AG20443 (cell line): ENCODE measurements at regions not wholly inside any gene's neighbourhood (a gene's known extent, or its start where the extent isn't known, plus 50 kb on each side); places are given as distances from the start of the nearest gene placed in this dataset.
"Not testable (repeated sequence)": the region's sequence is repeated elsewhere in the genome, so short reads cannot be mapped to it uniquely, and the experiment has no call there.

Source experiments
- DNase-seq: peaks from one replicate; pipeline ENCODE4 v3.0.0; 2012; ENCODE audit warnings: low spot score, mixed read lengths

GRCh38 chr4:60890743-60891142 is 309.4 kb upstream of the ADGRL3 start:
- no peak for DNase-seq

DNA sequence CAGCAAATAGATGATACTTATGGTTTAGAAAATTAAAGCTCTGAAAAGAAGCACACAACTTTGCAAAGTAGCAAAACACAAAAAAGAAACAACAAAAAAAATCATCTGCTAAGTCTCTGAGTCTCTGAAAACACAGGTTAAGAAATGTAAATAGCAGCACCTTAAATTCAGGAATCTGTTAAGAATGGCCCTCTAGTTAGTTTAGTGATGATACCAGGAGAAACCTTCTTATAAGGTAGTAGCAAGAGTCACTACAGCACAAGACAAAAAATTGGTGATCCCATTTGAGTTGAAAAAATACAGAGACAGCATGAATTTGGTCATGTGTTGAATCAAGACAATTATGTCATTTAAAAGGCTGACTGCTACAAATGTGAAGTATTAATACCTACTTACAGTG is 308.2 kb upstream of the ADGRL3 start:
- no peak for DNase-seq

- DNase-seq: no peak
Observed at GRCh38 chr4:60897415-60897814, 302.7 kb upstream of the ADGRL3 start.

DNA sequence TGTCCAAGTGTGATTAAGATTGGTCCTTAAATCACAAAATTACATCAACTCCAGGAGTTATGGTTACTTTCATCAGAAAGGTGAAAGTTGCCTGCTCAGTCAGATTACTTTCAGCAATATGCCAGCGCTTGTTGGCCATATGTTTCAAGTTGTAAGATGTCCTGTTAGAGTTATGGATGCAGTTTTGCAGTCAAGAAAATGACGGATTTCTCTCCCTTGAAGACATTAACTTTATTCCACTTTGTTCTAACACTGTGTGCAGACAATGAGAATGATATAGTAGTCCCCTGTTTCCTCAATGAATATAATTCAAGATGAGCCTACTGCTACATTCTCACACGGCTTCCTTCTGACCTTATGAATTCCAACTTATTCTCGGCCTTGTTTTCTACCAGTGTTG is 295.0 kb upstream of the ADGRL3 start:
- no peak for DNase-seq

- DNase-seq: no peak
Observed at GRCh38 chr4:60911127-60911526, 289.0 kb upstream of the ADGRL3 start.

GRCh38 chr4:60913002-60913401 is 287.1 kb upstream of the ADGRL3 start:
- DNase-seq: no peak

- DNase-seq: no peak
Observed at GRCh38 chr4:60913671-60914070, 286.5 kb upstream of the ADGRL3 start.

- not testable (repeated sequence) for DNase-seq
Observed at GRCh38 chr4:60921735-60922134, 278.4 kb upstream of the ADGRL3 start.

- no peak for DNase-seq
Observed at GRCh38 chr4:60923075-60923474, 277.1 kb upstream of the ADGRL3 start.

DNA sequence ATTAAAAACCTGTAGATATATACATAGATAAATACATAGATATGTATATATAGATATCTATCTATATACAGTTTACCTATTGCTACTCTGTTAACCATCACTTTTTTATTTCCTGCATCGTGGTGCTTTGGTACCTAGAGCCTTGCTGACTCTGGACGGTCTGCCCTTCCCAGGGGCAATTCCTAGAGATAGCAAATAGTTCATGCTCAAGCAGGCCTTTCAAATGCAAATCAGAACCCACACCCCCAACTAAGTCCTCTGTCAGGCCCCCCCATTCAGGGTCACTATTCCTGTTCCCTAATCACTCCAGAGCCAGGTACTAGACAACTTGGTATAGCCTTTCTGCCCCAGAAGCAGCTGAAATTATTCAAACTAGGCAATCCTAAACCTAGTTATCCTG is 273.5 kb upstream of the ADGRL3 start:
- no peak for DNase-seq

GRCh38 chr4:60930866-60931265 is 269.3 kb upstream of the ADGRL3 start:
- no peak for DNase-seq

DNA sequence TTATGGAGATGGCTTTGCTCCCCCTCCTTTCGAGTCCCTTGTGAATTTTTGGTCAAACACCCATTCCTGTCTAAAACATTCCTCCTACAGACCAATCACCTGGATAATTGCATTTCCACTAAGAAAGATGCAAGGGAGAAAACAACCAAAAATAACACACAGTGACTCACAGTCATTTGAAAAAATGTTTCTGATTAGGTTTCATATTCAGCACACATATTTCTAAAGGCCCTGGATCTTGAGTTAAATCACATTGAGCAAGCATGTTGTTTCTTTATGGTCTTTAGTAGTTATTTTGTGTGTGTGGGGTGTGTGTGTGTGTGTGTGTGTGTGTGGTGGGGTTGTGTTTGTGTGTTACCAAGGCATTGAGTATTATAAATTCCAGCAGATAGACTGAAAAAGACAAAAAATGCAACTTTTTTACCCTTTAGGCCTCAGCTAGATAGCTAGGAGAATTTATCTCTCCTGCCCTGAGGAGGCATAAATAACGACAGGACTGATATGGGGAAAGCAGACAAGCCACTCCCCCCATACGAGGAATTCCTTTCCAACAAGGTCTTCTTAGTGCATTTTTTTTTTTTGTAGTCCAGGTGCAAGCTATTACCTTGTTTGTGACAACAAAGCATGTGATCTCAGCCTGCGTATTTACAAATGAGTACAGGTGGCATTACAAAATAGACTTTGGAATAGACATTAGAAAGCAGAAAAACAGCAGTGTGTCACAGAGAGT is 265.4 kb upstream of the ADGRL3 start:
- DNase-seq: no peak

- DNase-seq: no peak
Observed at GRCh38 chr4:60938181-60938580, 261.9 kb upstream of the ADGRL3 start.

- no peak for DNase-seq
Observed at GRCh38 chr4:60938621-60939020, 261.5 kb upstream of the ADGRL3 start.

DNA sequence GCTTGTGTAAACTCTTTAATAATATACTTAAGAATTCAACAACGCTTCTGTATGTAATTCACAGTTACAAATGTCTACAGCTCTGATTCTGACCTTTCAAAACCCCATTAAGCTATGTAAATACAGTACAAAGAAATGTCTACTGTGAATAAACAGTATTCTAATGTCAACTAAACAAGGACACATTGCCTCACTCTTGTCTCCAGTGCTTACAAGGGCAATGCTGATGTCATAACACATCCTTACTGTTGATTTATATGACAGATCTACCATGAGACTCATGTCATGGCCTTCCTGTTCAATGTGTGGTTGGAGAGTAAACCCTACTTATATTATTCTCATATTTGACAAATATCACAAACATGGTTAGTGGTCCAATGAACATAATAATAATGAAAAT is 256.1 kb upstream of the ADGRL3 start:
- DNase-seq: no peak

DNA sequence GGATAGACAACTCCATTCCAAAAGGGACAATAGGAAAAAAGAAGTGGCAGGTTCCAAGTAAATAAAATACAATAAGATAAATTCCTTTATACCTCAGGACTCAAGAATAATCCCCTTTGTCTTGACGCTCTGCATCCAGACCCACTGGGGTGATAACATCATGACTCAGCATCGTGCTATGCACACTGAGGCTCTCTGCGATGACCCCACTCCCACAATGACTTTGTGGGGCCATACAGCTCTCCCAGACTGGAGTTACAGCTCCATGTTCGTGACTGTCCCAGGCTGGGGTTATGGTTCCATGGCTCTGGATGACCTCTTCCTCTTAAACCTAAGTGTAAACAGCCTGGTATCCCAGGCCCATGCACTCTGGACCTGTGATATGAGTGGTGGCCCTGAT is 254.5 kb upstream of the ADGRL3 start:
- DNase-seq: no peak

- DNase-seq: peak; percentile 11
Observed at GRCh38 chr4:60948008-60948407, 252.1 kb upstream of the ADGRL3 start.

- no peak for DNase-seq
Observed at GRCh38 chr4:60952921-60953320, 247.2 kb upstream of the ADGRL3 start.

DNA sequence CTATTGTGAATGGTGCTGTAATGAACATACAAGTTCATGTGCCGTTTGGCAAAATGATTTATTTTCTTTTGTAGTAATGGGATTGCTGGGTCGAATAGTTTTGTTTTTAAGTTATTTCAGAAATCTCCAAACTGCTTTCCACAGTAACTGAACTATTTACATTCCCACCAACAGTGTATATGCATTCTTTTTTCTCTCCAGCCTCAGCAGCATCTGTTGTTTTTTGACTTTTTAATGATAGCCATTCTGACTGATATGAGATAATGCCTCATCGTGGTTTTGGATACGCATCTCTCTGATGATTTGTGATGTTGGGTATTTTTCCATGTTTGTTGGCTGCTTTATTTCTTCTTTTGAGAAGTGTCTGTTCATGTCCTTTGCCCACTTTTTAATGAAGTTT is 246.3 kb upstream of the ADGRL3 start:
- DNase-seq: no peak

- DNase-seq: no peak
Observed at GRCh38 chr4:60962286-60962685, 237.8 kb upstream of the ADGRL3 start.

DNA sequence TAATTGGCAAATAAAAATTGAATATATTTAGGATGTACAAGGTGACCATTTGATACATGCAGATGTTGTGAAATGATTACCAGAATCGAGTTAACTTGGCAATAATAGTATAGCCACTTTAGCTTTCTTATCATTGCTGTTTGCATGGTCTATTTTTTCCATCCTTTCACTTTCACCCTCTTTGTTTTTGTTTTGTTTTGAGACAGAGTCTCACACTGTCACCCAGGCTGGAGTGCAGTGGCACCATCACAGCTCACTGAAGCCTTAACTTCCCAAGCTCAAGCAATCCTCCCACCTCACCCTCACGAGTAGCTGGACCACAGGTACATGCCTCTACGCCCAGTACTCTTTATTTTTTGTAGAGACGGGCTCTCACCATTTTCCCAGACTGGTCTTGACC is 218.6 kb upstream of the ADGRL3 start:
- no peak for DNase-seq

- DNase-seq: no peak
Observed at GRCh38 chr4:60989141-60989540, 211.0 kb upstream of the ADGRL3 start.

GRCh38 chr4:60992037-60992436 is 208.1 kb upstream of the ADGRL3 start:
- DNase-seq: no peak

DNA sequence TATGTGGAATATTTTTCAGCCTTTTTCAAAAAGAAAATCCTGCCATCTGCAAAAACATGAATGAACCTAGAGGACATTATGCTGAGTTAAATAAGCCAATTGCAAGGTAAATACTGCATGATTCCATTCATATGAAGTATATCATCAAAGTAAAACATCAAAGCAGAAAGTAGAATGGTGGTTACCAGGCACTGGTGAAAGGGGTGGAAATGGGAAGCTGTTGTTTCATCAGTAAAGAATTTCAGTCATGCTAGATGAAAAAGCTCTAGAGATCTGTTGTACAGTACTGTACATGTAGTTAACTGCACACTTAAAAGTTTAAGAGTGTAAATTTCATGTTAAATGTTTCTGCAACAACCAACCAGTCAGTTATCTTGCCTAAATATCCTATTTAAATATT is 196.8 kb upstream of the ADGRL3 start:
- no peak for DNase-seq
